ENCODE measurements at regions not wholly inside any gene's neighbourhood (a gene's known extent, or its start where the extent isn't known, plus 50 kb on each side); places are given as distances from the start of the nearest gene placed in this dataset.

GRCh38 chr10:45514291-45515270 is 140.6 kb downstream of the ALOX5 start:
- Histone ChIP-seq H3K27me3 (ENCODE audit: insufficient read depth, low read length) (no peaks in the 10 kb centered on the region), H3K79me1 (ENCODE audit: insufficient read depth, low read depth, low read length, poor library complexity, severe bottlenecking) (no peaks in the 10 kb centered on the region), H2AK5ac (ENCODE audit: insufficient read length, low read length) (no peak overlapping the region), H3K9me3 (ENCODE audit: control insufficient read depth, low read depth, low read length) (no peaks in the 10 kb centered on the region), H3K4ac (ENCODE audit: low read depth, low read length) (no peak overlapping the region), H2BK15ac (ENCODE audit: low read depth, low read length) (no peak overlapping the region), H4K91ac (ENCODE audit: insufficient read length, low read depth, low read length) (no peak overlapping the region), H4K5ac (ENCODE audit: insufficient read length, low read depth, low read length) (no peak overlapping the region), H2BK12ac (ENCODE audit: insufficient read length, low read depth, low read length) (no peak overlapping the region), H2BK5ac (ENCODE audit: insufficient read length, low read length) (no peak overlapping the region), H3K27ac (ENCODE audit: insufficient read length, low read depth, low read length) (no peak overlapping the region), H2BK20ac (ENCODE audit: low read depth, low read length, poor library complexity, severe bottlenecking) (no peak overlapping the region), H3K14ac (ENCODE audit: insufficient read depth, low read length) (no peak overlapping the region), H3T11ph (ENCODE audit: low read length) (no peak overlapping the region), H3K9ac (ENCODE audit: extremely low read depth, insufficient read length, low read length) (no peak overlapping the region), H4K8ac (replicated peaks; ENCODE audit: insufficient read length, low read depth, low read length) (no peak overlapping the region), H3K79me2 (ENCODE audit: insufficient read depth, low read length) (no peaks in the 10 kb centered on the region), H3K4me2 (ENCODE audit: insufficient read depth, insufficient read length, low read length) (no peak overlapping the region), H3K23ac (ENCODE audit: insufficient read length, low read depth, low read length) (no peak overlapping the region), H3K4me1 (ENCODE audit: insufficient read depth, low read length) (peaks cover 3% of the 10 kb centered on the region; the same call in 1 of the 2 replicates), H3K18ac (ENCODE audit: insufficient read length, low read depth, low read length) (no peak overlapping the region), H3K56ac (ENCODE audit: insufficient read length, low read depth, low read length) (no peak overlapping the region), H4K20me1 (ENCODE audit: control insufficient read depth, insufficient read depth, insufficient read length) (no peaks in the 10 kb centered on the region), H2AFZ (ENCODE audit: low read length) (no peak overlapping the region), H3K23me2 (ENCODE audit: insufficient read length, low read depth, low read length, poor library complexity, severe bottlenecking) (no peaks in the 10 kb centered on the region), H2BK120ac (ENCODE audit: low read depth, low read length, poor library complexity, severe bottlenecking) (no peak overlapping the region)
- Mint-ChIP-seq H3K9me3 (peaks cover 4 to 9% of the 10 kb centered on the region in 2 experiments), H3K27ac (no peak overlapping the region), H3K4me3 (no peak overlapping the region), H3K27me3 (ENCODE audit: low read depth) (no peaks in the 10 kb centered on the region; the same call in 1 of the 2 replicates), H3K4me1 (peaks cover 20 to 21% of the 10 kb centered on the region in 2 experiments), H3K36me3 (ENCODE audit: insufficient read depth in 1 of 3, low read depth in 3 of 3) (peaks cover 3% of the 10 kb centered on the region in 3 experiments; a peak in 6 of 7 replicates)
- no CpG with 5 or more reads among the region's 12 CpGs for WGBS (ENCODE audit: extremely low coverage, insufficient read length, low lambda C conversion rate)
- TF ChIP-seq CTCF (conservative IDR thresholded peaks at IDR 0.05), result no peak
- DNase-seq, result no peak
